Loucy (cell line): ENCODE measurements at regions not wholly inside any gene's neighbourhood (a gene's known extent, or its start where the extent isn't known, plus 50 kb on each side); places are given as distances from the start of the nearest gene placed in this dataset.

ENCODE experiments used
- CTCF ChIP-seq: fragments of 200-600 bp; sonication (generic); conservative IDR thresholded peaks from 2 replicates; pipeline ENCODE4 v1.5.1; 2014; ENCODE audit warnings: mild to moderate bottlenecking, antibody characterized with exemption, low read length
- EZH2phosphoT487 ChIP-seq: fragments of 200-600 bp; IDR thresholded peaks from 2 replicates; pipeline ENCODE4 v1.6.1; 2018; ENCODE audit warnings: antibody characterized with exemption, mild to moderate bottlenecking, moderate library complexity, borderline replicate concordance

DNA sequence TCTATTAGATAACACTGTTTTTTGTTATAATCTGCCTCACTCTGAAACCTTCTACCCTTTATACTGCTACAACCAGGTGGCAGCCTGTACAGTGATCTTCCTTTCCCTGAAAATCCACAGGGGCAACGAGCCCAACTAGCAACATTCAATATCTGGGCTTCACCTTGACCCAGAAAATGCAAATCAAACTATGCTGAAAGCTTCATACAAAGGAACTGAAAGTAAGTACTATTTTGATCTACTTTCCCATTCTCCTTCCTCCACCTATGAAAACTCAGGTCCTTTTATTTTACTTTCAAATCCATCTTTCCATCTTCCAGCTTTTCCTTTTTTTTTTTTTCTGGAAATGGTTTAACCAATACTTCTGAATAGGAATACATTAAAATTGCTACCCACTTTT lies 175.8 kb upstream of the CCDC150 start:
- TF ChIP-seq CTCF (no peak), EZH2phosphoT487 (no peak)
